ENCODE measurements at regions not wholly inside any gene's neighbourhood (a gene's known extent, or its start where the extent isn't known, plus 50 kb on each side); places are given as distances from the start of the nearest gene placed in this dataset.

GRCh38 chr3:168545591-168545990, 449.9 kb upstream of the GOLIM4 start:
- Histone ChIP-seq H3K36me3 (ENCODE audit: insufficient read depth, low read length) (no peaks in the 10 kb centered on the region), H2AFZ (ENCODE audit: low read length) (no peak overlapping the region), H3K4me1 (ENCODE audit: insufficient read depth, low read length) (no peaks in the 10 kb centered on the region), H3K4me2 (ENCODE audit: insufficient read depth, low read length) (no peak overlapping the region), H3K79me2 (ENCODE audit: insufficient read depth, low read length) (no peaks in the 10 kb centered on the region), H3K4me3 (ENCODE audit: insufficient read depth, low read length) (no peak overlapping the region), H3K27me3 (ENCODE audit: insufficient read depth, low read length) (no peaks in the 10 kb centered on the region), H3K9me3 (ENCODE audit: low read depth, low read length) (no peaks in the 10 kb centered on the region), H3K27ac (ENCODE audit: low read depth, low read length) (no peak overlapping the region), H4K20me1 (ENCODE audit: insufficient read depth, low read length) (no peaks in the 10 kb centered on the region)
- DNase-seq (ENCODE audit: insufficient read length, low spot score, missing footprints) = no peak
- TF ChIP-seq, protein P1, sequence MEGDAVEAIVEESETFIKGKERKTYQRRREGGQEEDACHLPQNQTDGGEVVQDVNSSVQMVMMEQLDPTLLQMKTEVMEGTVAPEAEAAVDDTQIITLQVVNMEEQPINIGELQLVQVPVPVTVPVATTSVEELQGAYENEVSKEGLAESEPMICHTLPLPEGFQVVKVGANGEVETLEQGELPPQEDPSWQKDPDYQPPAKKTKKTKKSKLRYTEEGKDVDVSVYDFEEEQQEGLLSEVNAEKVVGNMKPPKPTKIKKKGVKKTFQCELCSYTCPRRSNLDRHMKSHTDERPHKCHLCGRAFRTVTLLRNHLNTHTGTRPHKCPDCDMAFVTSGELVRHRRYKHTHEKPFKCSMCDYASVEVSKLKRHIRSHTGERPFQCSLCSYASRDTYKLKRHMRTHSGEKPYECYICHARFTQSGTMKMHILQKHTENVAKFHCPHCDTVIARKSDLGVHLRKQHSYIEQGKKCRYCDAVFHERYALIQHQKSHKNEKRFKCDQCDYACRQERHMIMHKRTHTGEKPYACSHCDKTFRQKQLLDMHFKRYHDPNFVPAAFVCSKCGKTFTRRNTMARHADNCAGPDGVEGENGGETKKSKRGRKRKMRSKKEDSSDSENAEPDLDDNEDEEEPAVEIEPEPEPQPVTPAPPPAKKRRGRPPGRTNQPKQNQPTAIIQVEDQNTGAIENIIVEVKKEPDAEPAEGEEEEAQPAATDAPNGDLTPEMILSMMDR (IDR thresholded peaks at IDR 0.05; ENCODE audit: extremely low read depth, low read depth, low read length) = no peak

DNA sequence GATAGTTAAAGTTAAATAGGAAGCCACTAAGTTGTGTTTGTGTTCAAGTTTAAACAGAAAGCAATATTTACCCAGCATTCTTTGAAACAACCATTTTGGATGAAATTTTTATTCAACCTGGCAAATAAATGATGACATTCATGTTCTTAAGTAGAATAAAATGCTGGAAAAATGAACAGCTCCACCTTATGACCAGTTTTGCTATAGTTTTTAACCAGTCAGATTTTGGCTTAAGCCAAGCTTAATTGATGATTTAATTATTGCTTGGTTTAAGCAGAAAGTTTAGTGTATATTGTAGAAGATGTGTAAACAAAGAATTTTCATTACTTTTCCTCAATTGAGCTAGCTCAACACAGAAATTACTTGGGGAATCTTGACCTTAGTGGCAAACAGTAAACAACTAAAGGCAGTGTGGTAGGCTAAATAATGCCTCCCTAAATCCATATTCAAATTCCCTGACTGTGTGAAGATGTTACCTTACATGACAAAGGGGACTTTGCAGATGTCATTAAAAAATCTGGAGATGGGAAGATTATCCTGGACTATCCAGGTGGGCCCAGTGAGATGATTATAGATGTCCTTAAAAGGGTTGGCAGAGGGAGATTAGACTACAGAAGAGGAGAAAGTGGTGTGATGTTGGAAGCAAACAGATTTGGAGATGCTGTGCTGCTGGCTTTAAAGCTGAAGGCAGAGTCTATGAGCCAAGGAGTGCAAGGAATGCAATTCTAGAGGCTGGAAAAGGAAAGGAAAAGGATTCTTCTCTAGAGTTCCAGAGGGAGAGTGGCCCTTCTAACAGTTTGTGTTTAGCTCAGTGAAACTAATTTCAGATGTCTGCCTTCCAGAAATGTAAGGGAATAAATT, 448.6 kb upstream of the GOLIM4 start:
- TF ChIP-seq, protein P1 (IDR thresholded peaks at IDR 0.05; ENCODE audit: extremely low read depth, low read depth, low read length) = no peak
- Histone ChIP-seq H3K36me3 (ENCODE audit: insufficient read depth, low read length) (no peaks in the 10 kb centered on the region), H3K27me3 (ENCODE audit: insufficient read depth, low read length) (no peaks in the 10 kb centered on the region), H4K20me1 (ENCODE audit: insufficient read depth, low read length) (no peaks in the 10 kb centered on the region), H3K4me2 (ENCODE audit: insufficient read depth, low read length) (no peak overlapping the region), H3K27ac (ENCODE audit: low read depth, low read length) (no peak overlapping the region), H3K4me1 (ENCODE audit: insufficient read depth, low read length) (no peaks in the 10 kb centered on the region), H3K4me3 (ENCODE audit: insufficient read depth, low read length) (no peak overlapping the region), H3K9me3 (ENCODE audit: low read depth, low read length) (no peaks in the 10 kb centered on the region), H2AFZ (ENCODE audit: low read length) (no peak overlapping the region), H3K79me2 (ENCODE audit: insufficient read depth, low read length) (no peaks in the 10 kb centered on the region)
- DNase-seq (ENCODE audit: insufficient read length, low spot score, missing footprints) = no peak

- TF ChIP-seq, protein P1 (IDR thresholded peaks at IDR 0.05; ENCODE audit: extremely low read depth, low read depth, low read length) = no peak
- Histone ChIP-seq H3K9me3 (ENCODE audit: low read depth, low read length) (no peaks in the 10 kb centered on the region), H3K27me3 (ENCODE audit: insufficient read depth, low read length) (no peaks in the 10 kb centered on the region), H4K20me1 (ENCODE audit: insufficient read depth, low read length) (no peaks in the 10 kb centered on the region), H3K36me3 (ENCODE audit: insufficient read depth, low read length) (no peaks in the 10 kb centered on the region), H2AFZ (ENCODE audit: low read length) (no peak overlapping the region), H3K4me3 (ENCODE audit: insufficient read depth, low read length) (no peak overlapping the region), H3K79me2 (ENCODE audit: insufficient read depth, low read length) (no peaks in the 10 kb centered on the region), H3K27ac (ENCODE audit: low read depth, low read length) (no peak overlapping the region), H3K4me1 (ENCODE audit: insufficient read depth, low read length) (no peaks in the 10 kb centered on the region), H3K4me2 (ENCODE audit: insufficient read depth, low read length) (no peak overlapping the region)
- DNase-seq (ENCODE audit: insufficient read length, low spot score, missing footprints) = no peak
Measured at GRCh38 chr3:168540726-168541125, 445.0 kb upstream of the GOLIM4 start.

- TF ChIP-seq, protein P1 (IDR thresholded peaks at IDR 0.05; ENCODE audit: extremely low read depth, low read depth, low read length) = no peak
- Histone ChIP-seq H3K4me3 (ENCODE audit: insufficient read depth, low read length) (no peak overlapping the region), H4K20me1 (ENCODE audit: insufficient read depth, low read length) (no peaks in the 10 kb centered on the region), H3K4me1 (ENCODE audit: insufficient read depth, low read length) (no peaks in the 10 kb centered on the region), H3K27me3 (ENCODE audit: insufficient read depth, low read length) (no peaks in the 10 kb centered on the region), H2AFZ (ENCODE audit: low read length) (no peak overlapping the region), H3K79me2 (ENCODE audit: insufficient read depth, low read length) (no peaks in the 10 kb centered on the region), H3K9me3 (ENCODE audit: low read depth, low read length) (no peaks in the 10 kb centered on the region), H3K36me3 (ENCODE audit: insufficient read depth, low read length) (no peaks in the 10 kb centered on the region), H3K4me2 (ENCODE audit: insufficient read depth, low read length) (no peak overlapping the region), H3K27ac (ENCODE audit: low read depth, low read length) (no peak overlapping the region)
- no peak for DNase-seq (ENCODE audit: insufficient read length, low spot score, missing footprints)
Measured at GRCh38 chr3:168539909-168540308, 444.2 kb upstream of the GOLIM4 start.
